Suprapubic skin (tissue), 3 donors: ENCODE measurements at regions not wholly inside any gene's neighbourhood (a gene's known extent, or its start where the extent isn't known, plus 50 kb on each side); places are given as distances from the start of the nearest gene placed in this dataset.

Experiments
- EP300 ChIP-seq: sonication (generic); formaldehyde crosslinking; IDR thresholded peaks from one replicate; pipeline ENCODE4 v1.6.1; 2017; ENCODE audit warnings: antibody characterized with exemption
- POLR2A ChIP-seq, 2 donors: fragments of 450-650 bp; IDR thresholded peaks; one replicate each; pipeline ENCODE4 v1.6.1; 2017; ENCODE audit warnings: antibody characterized with exemption in 2 of 2, mild to moderate bottlenecking in 2 of 2, moderate library complexity in 2 of 2
- TF ChIP-seq, protein P1 (sequence below), 2 donors: fragments of 200-600 bp in 1 of 2; fragments of 450-650 bp in 1 of 2; sonication (generic) in 1 of 2; IDR thresholded peaks; one replicate each; pipeline ENCODE4 v1.5.1; 2016 to 2019; ENCODE audit warnings: antibody characterized with exemption in 2 of 2, mild to moderate bottlenecking in 1 of 2, moderate library complexity in 1 of 2

GRCh38 chr11:11725438-11725837, 103.6 kb upstream of the GALNT18 start:
- TF ChIP-seq, protein P1, sequence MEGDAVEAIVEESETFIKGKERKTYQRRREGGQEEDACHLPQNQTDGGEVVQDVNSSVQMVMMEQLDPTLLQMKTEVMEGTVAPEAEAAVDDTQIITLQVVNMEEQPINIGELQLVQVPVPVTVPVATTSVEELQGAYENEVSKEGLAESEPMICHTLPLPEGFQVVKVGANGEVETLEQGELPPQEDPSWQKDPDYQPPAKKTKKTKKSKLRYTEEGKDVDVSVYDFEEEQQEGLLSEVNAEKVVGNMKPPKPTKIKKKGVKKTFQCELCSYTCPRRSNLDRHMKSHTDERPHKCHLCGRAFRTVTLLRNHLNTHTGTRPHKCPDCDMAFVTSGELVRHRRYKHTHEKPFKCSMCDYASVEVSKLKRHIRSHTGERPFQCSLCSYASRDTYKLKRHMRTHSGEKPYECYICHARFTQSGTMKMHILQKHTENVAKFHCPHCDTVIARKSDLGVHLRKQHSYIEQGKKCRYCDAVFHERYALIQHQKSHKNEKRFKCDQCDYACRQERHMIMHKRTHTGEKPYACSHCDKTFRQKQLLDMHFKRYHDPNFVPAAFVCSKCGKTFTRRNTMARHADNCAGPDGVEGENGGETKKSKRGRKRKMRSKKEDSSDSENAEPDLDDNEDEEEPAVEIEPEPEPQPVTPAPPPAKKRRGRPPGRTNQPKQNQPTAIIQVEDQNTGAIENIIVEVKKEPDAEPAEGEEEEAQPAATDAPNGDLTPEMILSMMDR (IDR thresholded peaks at IDR 0.05): no peak
- TF ChIP-seq POLR2A (IDR thresholded peaks at IDR 0.05) (no peak), EP300 (no peak)
